Keratinocyte (primary cell): ENCODE measurements at regions not wholly inside any gene's neighbourhood (a gene's known extent, or its start where the extent isn't known, plus 50 kb on each side); places are given as distances from the start of the nearest gene placed in this dataset.

ENCODE experiments used
- EZH2 ChIP-seq: IDR thresholded peaks from one replicate; pipeline ENCODE4 v1.6.1; 2012; ENCODE audit warnings: inconsistent platforms, mild to moderate bottlenecking, low read length, moderate library complexity
- TF ChIP-seq, protein P1 (sequence below), 3 experiments: IDR thresholded peaks in 1 of 3; conservative IDR thresholded peaks in 1 of 3; optimal IDR thresholded peaks in 1 of 3; 2 replicates in 2 of 3; 3 replicates in 1 of 3; pipeline versions ENCODE3 to v1.5.1; 2011; ENCODE audit warnings: low read length in 3 of 3, mild to moderate bottlenecking in 3 of 3, moderate library complexity in 2 of 3, control low read depth in 1 of 3, inconsistent platforms in 1 of 3; ENCODE audit not compliant: insufficient read depth in 2 of 3; ENCODE audit errors: extremely low read depth in 1 of 3

DNA sequence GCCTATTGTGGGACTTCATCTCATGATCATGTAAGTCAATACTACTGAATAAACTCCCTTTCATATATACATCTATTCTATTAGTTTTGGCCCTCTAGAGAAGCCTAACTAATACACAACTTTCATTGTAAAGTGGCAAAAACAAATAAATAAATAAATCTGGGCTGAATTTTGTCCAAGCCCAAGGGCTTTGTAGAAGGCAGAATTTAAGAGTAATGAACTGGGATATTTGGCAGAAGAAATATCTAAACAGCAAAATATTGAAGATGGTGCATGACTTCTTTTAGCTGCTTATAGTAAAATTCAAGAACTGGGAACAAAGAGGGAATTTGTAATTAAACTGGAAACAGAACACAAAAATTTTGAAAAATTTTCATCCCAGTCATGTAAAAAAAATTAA, 246.7 kb upstream of the GULP1 start:
- TF ChIP-seq, protein P1, sequence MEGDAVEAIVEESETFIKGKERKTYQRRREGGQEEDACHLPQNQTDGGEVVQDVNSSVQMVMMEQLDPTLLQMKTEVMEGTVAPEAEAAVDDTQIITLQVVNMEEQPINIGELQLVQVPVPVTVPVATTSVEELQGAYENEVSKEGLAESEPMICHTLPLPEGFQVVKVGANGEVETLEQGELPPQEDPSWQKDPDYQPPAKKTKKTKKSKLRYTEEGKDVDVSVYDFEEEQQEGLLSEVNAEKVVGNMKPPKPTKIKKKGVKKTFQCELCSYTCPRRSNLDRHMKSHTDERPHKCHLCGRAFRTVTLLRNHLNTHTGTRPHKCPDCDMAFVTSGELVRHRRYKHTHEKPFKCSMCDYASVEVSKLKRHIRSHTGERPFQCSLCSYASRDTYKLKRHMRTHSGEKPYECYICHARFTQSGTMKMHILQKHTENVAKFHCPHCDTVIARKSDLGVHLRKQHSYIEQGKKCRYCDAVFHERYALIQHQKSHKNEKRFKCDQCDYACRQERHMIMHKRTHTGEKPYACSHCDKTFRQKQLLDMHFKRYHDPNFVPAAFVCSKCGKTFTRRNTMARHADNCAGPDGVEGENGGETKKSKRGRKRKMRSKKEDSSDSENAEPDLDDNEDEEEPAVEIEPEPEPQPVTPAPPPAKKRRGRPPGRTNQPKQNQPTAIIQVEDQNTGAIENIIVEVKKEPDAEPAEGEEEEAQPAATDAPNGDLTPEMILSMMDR (optimal IDR thresholded peaks at IDR 0.05 in 1 of 3, IDR thresholded peaks at IDR 0.05 in 1 of 3, conservative IDR thresholded peaks at IDR 0.05 in 1 of 3; ENCODE audit: extremely low read depth in 1 of 3, insufficient read depth in 2 of 3, low read length in 3 of 3), result no peak
- TF ChIP-seq EZH2, result no peak
